ENCODE measurements at regions not wholly inside any gene's neighbourhood (a gene's known extent, or its start where the extent isn't known, plus 50 kb on each side); places are given as distances from the start of the nearest gene placed in this dataset.

DNA sequence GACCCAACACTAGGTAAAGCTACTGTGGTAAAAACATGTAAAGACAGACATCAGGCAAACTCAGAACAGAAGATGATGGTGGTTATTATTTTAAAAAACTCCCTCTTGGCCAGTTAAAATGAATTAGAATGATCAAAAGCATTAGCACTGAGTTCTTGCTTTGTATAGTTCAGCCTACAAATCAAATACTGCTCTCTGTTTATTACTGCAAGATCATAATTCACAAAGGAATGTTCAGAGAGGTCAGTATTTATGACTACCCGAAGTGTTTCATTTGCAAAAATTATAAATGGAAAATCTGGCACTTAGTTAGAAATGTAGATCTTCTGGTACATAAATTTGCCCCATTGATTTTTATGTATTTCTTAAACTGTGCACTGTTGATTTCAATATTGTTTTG lies 140.3 kb upstream of the PPP2R2B start:
- peaks cover 0 to 4% (median 0%) of the 10 kb centered on the region in 5 donors for H3K36me3 Mint-ChIP-seq
- H3K4me1 Mint-ChIP-seq: no peaks in the 10 kb centered on the region
- H3K27ac Mint-ChIP-seq: no peak overlapping the region
- CTCF ChIA-PET: no interaction called here
- Histone ChIP-seq H3K27ac (ENCODE audit: low read depth, low read length) (no peak overlapping the region), H3K36me3 (ENCODE audit: control insufficient read depth in 2 of 3, insufficient read depth in 3 of 3, low read length in 3 of 3) (no peaks in the 10 kb centered on the region), H3K27me3 (ENCODE audit: control insufficient read depth in 2 of 2, insufficient read depth in 2 of 2, low read length in 2 of 2) (no peaks in the 10 kb centered on the region), H3K4me1 (ENCODE audit: control insufficient read depth in 2 of 2, insufficient read depth in 2 of 2, low read length in 2 of 2) (no peaks in the 10 kb centered on the region), H3K4me3 (ENCODE audit: low read length) (no peak overlapping the region), H3K9me3 (ENCODE audit: control insufficient read depth in 2 of 3, low read length in 3 of 3) (no peaks in the 10 kb centered on the region)
- intact Hi-C loops (cut with micrococcal nuclease): no loop called here
- ATAC-seq (no peak), DNase-seq (no peak)
- POLR2A ChIA-PET: no interaction called here
- H3K9me3 Mint-ChIP-seq: peaks cover 0 to 6% (median 1%) of the 10 kb centered on the region in 11 donors
- H3K4me3 Mint-ChIP-seq: no peak overlapping the region
- H3K27me3 Mint-ChIP-seq: peaks cover 0 to 19% (median 8%) of the 10 kb centered on the region in 5 donors

DNA sequence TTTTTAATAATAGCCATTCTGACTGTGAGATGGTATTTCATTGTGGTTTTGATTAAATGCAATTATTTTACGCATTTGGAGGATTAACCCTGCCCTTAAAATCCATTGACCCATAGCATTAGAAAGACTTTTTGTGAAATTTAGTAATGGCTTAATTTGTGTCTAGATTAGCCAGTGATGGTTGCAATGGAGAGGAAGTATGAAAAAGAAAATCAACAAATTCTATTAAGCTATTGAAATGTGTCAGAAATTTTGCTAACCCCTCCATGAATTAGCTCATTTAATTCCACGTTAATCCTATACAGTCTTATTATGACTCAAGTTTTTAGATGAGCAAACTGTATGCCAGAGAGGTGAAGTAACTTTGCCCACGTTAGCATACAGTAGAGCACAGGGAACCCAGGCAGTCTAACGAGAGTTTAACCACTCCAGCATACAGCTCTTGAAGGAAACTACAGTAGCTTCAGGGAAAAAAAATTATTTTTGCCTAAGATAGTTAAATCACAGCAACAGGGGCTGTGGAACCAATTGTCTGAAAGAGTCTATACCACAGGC lies 158.2 kb upstream of the PPP2R2B start:
- POLR2A ChIA-PET: no interaction called here
- no peak overlapping the region for H3K27ac Mint-ChIP-seq
- Histone ChIP-seq H3K4me3 (ENCODE audit: low read length) (no peak overlapping the region), H3K27ac (ENCODE audit: low read depth, low read length) (no peak overlapping the region), H3K27me3 (ENCODE audit: control insufficient read depth in 2 of 2, insufficient read depth in 2 of 2, low read length in 2 of 2) (no peaks in the 10 kb centered on the region), H3K36me3 (ENCODE audit: control insufficient read depth in 2 of 3, insufficient read depth in 3 of 3, low read length in 3 of 3) (no peaks in the 10 kb centered on the region), H3K4me1 (ENCODE audit: control insufficient read depth in 2 of 2, insufficient read depth in 2 of 2, low read length in 2 of 2) (no peaks in the 10 kb centered on the region), H3K9me3 (ENCODE audit: control insufficient read depth in 2 of 3, low read length in 3 of 3) (no peaks in the 10 kb centered on the region)
- DNase-seq: no peak
- peaks cover 0 to 14% (median 3%) of the 10 kb centered on the region in 11 donors for H3K9me3 Mint-ChIP-seq
- CTCF ChIA-PET: no interaction called here
- H3K4me3 Mint-ChIP-seq: no peak overlapping the region
- H3K27me3 Mint-ChIP-seq: peaks cover 0 to 31% (median 21%) of the 10 kb centered on the region in 5 donors
- no peaks in the 10 kb centered on the region for H3K4me1 Mint-ChIP-seq
- no peak for ATAC-seq
- no peaks in the 10 kb centered on the region for H3K36me3 Mint-ChIP-seq
- intact Hi-C loops (cut with micrococcal nuclease): no loop called here

DNA sequence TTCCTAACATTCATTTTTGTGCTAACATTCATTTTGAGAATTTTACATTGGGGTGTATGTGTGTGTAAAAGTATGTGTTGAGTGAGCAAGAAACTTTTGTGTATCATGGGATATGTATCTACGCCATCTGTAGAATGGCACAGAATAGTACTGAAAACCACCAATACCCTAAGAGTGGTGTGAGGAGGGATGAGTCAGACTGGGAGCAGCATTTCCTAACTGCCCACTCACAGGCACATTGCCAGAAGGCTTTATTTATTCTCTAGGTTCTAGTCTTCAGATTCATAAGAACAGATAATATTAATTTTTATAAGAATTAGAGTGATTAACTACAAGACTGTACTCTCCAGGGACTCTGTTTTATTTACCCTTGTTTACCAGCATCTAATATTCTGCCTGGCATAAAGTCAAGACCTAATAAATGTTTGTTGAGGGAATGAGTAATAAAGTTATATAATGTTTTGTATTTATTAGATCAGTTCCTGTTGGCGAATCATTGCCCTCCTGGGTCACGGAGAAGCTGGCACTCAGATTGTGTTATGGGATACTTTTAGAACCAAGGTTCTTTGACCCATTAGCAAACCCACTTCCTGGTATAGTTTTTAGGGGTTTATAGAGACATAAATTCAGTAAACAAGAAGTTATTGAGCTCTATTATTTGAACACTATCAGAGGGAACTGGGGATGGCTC lies 159.1 kb upstream of the PPP2R2B start:
- intact Hi-C loops (cut with micrococcal nuclease): no loop called here
- Mint-ChIP-seq H3K4me1 (no peaks in the 10 kb centered on the region), H3K4me3 (no peak overlapping the region), H3K27ac (no peak overlapping the region), H3K36me3 (no peaks in the 10 kb centered on the region), H3K9me3 (peaks cover 0 to 12% (median 2%) of the 10 kb centered on the region in 11 donors), H3K27me3 (peaks cover 0 to 31% (median 24%) of the 10 kb centered on the region in 5 donors)
- H3K4me1 ChIP-seq (ENCODE audit: control insufficient read depth in 2 of 2, insufficient read depth in 2 of 2, low read length in 2 of 2): no peaks in the 10 kb centered on the region
- no peak overlapping the region for H3K27ac ChIP-seq (ENCODE audit: low read depth, low read length)
- ChIA-PET POLR2A (no interaction called here), CTCF (no interaction called here)
- H3K36me3 ChIP-seq (ENCODE audit: control insufficient read depth in 2 of 3, insufficient read depth in 3 of 3, low read length in 3 of 3): no peaks in the 10 kb centered on the region
- H3K9me3 ChIP-seq (ENCODE audit: control insufficient read depth in 2 of 3, low read length in 3 of 3): no peaks in the 10 kb centered on the region
- DNase-seq: no peak
- no peak overlapping the region for H3K4me3 ChIP-seq (ENCODE audit: low read length)
- no peaks in the 10 kb centered on the region for H3K27me3 ChIP-seq (ENCODE audit: control insufficient read depth in 2 of 2, insufficient read depth in 2 of 2, low read length in 2 of 2)
- no peak for ATAC-seq

DNA sequence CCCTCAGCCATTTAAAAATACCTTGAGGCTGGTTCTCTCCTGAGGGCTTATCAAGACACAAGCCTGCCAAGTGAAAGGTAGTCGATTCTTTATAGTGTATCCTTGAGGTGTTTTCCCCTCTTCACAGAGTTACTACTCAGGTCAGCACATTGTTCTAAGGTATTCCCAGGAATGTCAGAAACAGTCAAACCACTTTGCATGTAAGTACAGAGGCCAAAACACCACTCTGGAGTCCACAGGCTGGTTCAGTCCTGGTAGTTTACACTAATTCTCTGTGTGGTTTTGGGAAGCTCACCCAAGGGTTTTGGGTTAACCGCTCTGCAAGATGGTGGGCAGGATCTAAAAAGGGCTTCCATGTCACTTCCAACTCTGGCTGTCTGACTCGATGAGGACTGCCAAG lies 162.3 kb upstream of the PPP2R2B start:
- no peaks in the 10 kb centered on the region for H3K36me3 Mint-ChIP-seq
- CTCF ChIA-PET: no interaction called here
- H3K9me3 Mint-ChIP-seq: peaks cover 0 to 3% (median 0%) of the 10 kb centered on the region in 11 donors
- H3K4me1 Mint-ChIP-seq: no peaks in the 10 kb centered on the region
- peaks cover 0 to 17% (median 10%) of the 10 kb centered on the region in 5 donors for H3K27me3 Mint-ChIP-seq
- no peaks in the 10 kb centered on the region for H3K9me3 ChIP-seq (ENCODE audit: control insufficient read depth in 2 of 3, low read length in 3 of 3)
- H3K27ac Mint-ChIP-seq: no peak overlapping the region
- POLR2A ChIA-PET: no interaction called here
- no peak overlapping the region for H3K4me3 Mint-ChIP-seq
- no peak for ATAC-seq
- H3K4me3 ChIP-seq (ENCODE audit: low read length): no peak overlapping the region
- no peak overlapping the region for H3K27ac ChIP-seq (ENCODE audit: low read depth, low read length)
- no peaks in the 10 kb centered on the region for H3K36me3 ChIP-seq (ENCODE audit: control insufficient read depth in 2 of 3, insufficient read depth in 3 of 3, low read length in 3 of 3)
- DNase-seq: no peak
- no peaks in the 10 kb centered on the region for H3K4me1 ChIP-seq (ENCODE audit: control insufficient read depth in 2 of 2, insufficient read depth in 2 of 2, low read length in 2 of 2)
- no peaks in the 10 kb centered on the region for H3K27me3 ChIP-seq (ENCODE audit: control insufficient read depth in 2 of 2, insufficient read depth in 2 of 2, low read length in 2 of 2)
- intact Hi-C loops (cut with micrococcal nuclease): no loop called here

DNA sequence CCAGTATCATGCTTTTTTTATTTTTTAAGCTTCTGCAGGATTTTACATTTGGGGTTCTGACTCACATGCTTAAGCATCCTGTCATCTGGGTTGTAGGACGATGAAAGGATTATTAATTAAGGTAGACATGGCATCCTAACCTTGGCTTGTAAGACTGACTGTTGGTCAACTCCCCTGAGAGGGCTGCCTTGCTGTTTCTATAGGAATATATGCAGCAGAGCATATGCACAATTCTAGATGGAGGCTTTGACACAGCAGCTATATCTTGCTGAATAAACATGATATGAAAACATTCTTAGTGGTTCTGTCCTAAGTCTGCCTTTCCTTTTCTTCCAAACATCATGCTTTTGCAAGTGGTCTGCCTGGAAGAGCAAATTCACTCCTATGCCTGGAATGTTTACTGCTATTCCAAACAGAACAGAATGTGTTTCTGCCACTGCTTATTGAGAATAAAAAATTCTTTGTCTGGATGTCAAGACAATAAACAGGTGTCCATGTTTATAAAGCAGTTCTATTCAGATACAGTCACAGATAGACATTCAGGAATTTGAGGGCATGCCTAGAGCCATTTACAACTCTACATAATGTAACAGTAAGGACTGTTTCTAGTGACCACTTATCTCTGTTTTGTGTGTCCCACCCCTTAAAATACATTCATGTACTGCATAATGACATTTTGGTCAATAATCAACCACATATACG lies 166.2 kb upstream of the PPP2R2B start:
- no peaks in the 10 kb centered on the region for H3K27me3 ChIP-seq (ENCODE audit: control insufficient read depth in 2 of 2, insufficient read depth in 2 of 2, low read length in 2 of 2)
- H3K4me1 ChIP-seq (ENCODE audit: control insufficient read depth in 2 of 2, insufficient read depth in 2 of 2, low read length in 2 of 2): no peaks in the 10 kb centered on the region
- H3K27ac Mint-ChIP-seq: no peak overlapping the region
- no peak overlapping the region for H3K4me3 Mint-ChIP-seq
- no peak overlapping the region for H3K27ac ChIP-seq (ENCODE audit: low read depth, low read length)
- ATAC-seq (no peak), DNase-seq (no peak)
- no peaks in the 10 kb centered on the region for H3K9me3 ChIP-seq (ENCODE audit: control insufficient read depth in 2 of 3, low read length in 3 of 3)
- intact Hi-C loops (cut with micrococcal nuclease): no loop called here
- no peak overlapping the region for H3K4me3 ChIP-seq (ENCODE audit: low read length)
- no peaks in the 10 kb centered on the region for H3K36me3 Mint-ChIP-seq
- H3K4me1 Mint-ChIP-seq: no peaks in the 10 kb centered on the region
- peaks cover 0 to 2% (median 0%) of the 10 kb centered on the region in 11 donors for H3K9me3 Mint-ChIP-seq
- ChIA-PET CTCF (no interaction called here), POLR2A (no interaction called here)
- no peaks in the 10 kb centered on the region for H3K36me3 ChIP-seq (ENCODE audit: control insufficient read depth in 2 of 3, insufficient read depth in 3 of 3, low read length in 3 of 3)
- H3K27me3 Mint-ChIP-seq: peaks cover 2 to 11% (median 9%) of the 10 kb centered on the region in 5 donors

DNA sequence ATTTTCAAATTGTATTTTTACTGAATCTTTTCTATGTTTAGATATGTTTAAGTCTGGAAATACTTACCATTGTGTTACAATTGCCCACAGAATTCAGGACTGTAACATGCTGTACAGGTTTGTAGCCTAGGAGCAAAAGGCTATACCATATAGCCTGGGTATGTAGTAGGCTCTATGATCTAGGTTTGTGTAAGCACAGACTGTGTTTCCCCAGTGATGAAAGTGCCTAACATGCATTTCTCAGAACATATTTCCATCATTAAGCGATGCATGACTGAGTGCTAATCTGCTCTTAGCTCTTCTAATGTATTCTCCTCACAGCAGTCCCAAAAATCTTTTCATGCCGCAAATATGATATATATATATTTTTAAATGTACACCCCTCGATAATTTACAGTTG lies 166.7 kb upstream of the PPP2R2B start:
- peaks cover 0 to 2% (median 0%) of the 10 kb centered on the region in 11 donors for H3K9me3 Mint-ChIP-seq
- Histone ChIP-seq H3K27ac (ENCODE audit: low read depth, low read length) (no peak overlapping the region), H3K27me3 (ENCODE audit: control insufficient read depth in 2 of 2, insufficient read depth in 2 of 2, low read length in 2 of 2) (no peaks in the 10 kb centered on the region), H3K4me3 (ENCODE audit: low read length) (no peak overlapping the region), H3K4me1 (ENCODE audit: control insufficient read depth in 2 of 2, insufficient read depth in 2 of 2, low read length in 2 of 2) (no peaks in the 10 kb centered on the region), H3K36me3 (ENCODE audit: control insufficient read depth in 2 of 3, insufficient read depth in 3 of 3, low read length in 3 of 3) (no peaks in the 10 kb centered on the region), H3K9me3 (ENCODE audit: control insufficient read depth in 2 of 3, low read length in 3 of 3) (no peaks in the 10 kb centered on the region)
- no peak overlapping the region for H3K4me3 Mint-ChIP-seq
- intact Hi-C loops (cut with micrococcal nuclease): no loop called here
- ATAC-seq (no peak), DNase-seq (no peak)
- ChIA-PET CTCF (no interaction called here), POLR2A (no interaction called here)
- H3K4me1 Mint-ChIP-seq: no peaks in the 10 kb centered on the region
- H3K36me3 Mint-ChIP-seq: no peaks in the 10 kb centered on the region
- peaks cover 2 to 13% (median 11%) of the 10 kb centered on the region in 5 donors for H3K27me3 Mint-ChIP-seq
- H3K27ac Mint-ChIP-seq: no peak overlapping the region

DNA sequence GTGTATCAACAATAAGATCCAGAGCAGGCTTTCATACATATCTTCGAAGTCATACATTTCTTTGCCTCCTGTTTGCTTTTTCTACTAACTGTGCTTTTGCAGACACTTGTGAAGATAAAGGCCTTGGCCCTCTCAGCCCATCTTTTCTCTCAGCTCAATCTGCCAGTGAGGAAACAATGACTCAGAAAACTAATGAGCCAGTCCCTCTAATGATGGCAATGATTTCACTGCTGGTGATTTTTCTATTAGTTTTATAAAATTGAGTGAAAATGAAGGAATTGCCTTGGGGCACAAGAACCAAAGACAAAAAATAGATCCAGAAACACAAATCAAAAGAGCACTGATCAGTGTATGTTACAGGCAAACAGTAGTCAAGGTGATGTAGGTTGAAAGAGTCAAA lies 167.7 kb upstream of the PPP2R2B start:
- H3K27me3 Mint-ChIP-seq: peaks cover 2 to 13% (median 11%) of the 10 kb centered on the region in 5 donors
- ATAC-seq (no peak), DNase-seq (no peak)
- Histone ChIP-seq H3K27me3 (ENCODE audit: control insufficient read depth in 2 of 2, insufficient read depth in 2 of 2, low read length in 2 of 2) (no peaks in the 10 kb centered on the region), H3K36me3 (ENCODE audit: control insufficient read depth in 2 of 3, insufficient read depth in 3 of 3, low read length in 3 of 3) (no peaks in the 10 kb centered on the region), H3K4me1 (ENCODE audit: control insufficient read depth in 2 of 2, insufficient read depth in 2 of 2, low read length in 2 of 2) (no peaks in the 10 kb centered on the region), H3K4me3 (ENCODE audit: low read length) (no peak overlapping the region), H3K27ac (ENCODE audit: low read depth, low read length) (no peak overlapping the region), H3K9me3 (ENCODE audit: control insufficient read depth in 2 of 3, low read length in 3 of 3) (no peaks in the 10 kb centered on the region)
- no peaks in the 10 kb centered on the region for H3K36me3 Mint-ChIP-seq
- peaks cover 0 to under 1% (median 0%) of the 10 kb centered on the region in 11 donors for H3K9me3 Mint-ChIP-seq
- no peak overlapping the region for H3K27ac Mint-ChIP-seq
- ChIA-PET POLR2A (no interaction called here), CTCF (no interaction called here)
- intact Hi-C loops (cut with micrococcal nuclease): no loop called here
- no peak overlapping the region for H3K4me3 Mint-ChIP-seq
- H3K4me1 Mint-ChIP-seq: no peaks in the 10 kb centered on the region
